PC-9 (cell line): ENCODE measurements at regions not wholly inside any gene's neighbourhood (a gene's known extent, or its start where the extent isn't known, plus 50 kb on each side); places are given as distances from the start of the nearest gene placed in this dataset.

Experiments
- EZH2 ChIP-seq: fragments of 200-600 bp; sonication (generic); IDR thresholded peaks from 2 replicates; pipeline ENCODE4 v1.8.0; 2017; ENCODE audit warnings: antibody characterized with exemption, low read depth
- TF ChIP-seq, protein P1 (sequence below): fragments of 200-600 bp; sonication (generic); conservative IDR thresholded peaks from 2 replicates; pipeline ENCODE4 v1.6.1; 2017; ENCODE audit warnings: mixed run types, antibody characterized with exemption, mild to moderate bottlenecking, moderate library complexity

DNA sequence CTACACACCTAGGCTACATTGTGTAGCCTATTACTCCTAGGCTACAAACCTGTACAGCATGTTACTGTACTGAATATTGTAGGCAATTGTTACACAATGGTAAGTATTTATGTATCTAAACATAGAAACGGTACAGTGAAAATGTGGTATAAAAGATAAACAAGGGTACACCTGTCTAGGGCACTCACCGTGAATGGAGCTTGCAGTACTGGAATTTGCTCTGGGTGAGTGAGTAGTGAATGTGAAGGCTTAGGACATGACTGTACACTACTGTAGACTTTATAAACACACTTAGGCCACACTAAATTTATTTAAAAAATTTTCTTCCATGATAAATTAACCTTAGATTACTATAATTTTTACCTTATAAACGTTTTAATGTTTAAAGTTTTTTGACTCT lies 171.7 kb upstream of the NCAM1 start:
- TF ChIP-seq, protein P1, sequence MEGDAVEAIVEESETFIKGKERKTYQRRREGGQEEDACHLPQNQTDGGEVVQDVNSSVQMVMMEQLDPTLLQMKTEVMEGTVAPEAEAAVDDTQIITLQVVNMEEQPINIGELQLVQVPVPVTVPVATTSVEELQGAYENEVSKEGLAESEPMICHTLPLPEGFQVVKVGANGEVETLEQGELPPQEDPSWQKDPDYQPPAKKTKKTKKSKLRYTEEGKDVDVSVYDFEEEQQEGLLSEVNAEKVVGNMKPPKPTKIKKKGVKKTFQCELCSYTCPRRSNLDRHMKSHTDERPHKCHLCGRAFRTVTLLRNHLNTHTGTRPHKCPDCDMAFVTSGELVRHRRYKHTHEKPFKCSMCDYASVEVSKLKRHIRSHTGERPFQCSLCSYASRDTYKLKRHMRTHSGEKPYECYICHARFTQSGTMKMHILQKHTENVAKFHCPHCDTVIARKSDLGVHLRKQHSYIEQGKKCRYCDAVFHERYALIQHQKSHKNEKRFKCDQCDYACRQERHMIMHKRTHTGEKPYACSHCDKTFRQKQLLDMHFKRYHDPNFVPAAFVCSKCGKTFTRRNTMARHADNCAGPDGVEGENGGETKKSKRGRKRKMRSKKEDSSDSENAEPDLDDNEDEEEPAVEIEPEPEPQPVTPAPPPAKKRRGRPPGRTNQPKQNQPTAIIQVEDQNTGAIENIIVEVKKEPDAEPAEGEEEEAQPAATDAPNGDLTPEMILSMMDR = no peak
- TF ChIP-seq EZH2 = no peak
